ENCODE measurements at regions not wholly inside any gene's neighbourhood (a gene's known extent, or its start where the extent isn't known, plus 50 kb on each side); places are given as distances from the start of the nearest gene placed in this dataset.

GRCh38 chr22:49626361-49627216, 201.1 kb downstream of the BRD1 start:
- DNase-seq: no peak
- H4K91ac ChIP-seq (ENCODE audit: insufficient read depth, low read depth, low read length): no peak overlapping the region
- H2BK20ac ChIP-seq (ENCODE audit: low read depth, low read length): no peak overlapping the region
- no peak overlapping the region for H2BK120ac ChIP-seq (ENCODE audit: low read depth, low read length)
- H3K14ac ChIP-seq (replicated peaks; ENCODE audit: low read depth, low read length): no peak overlapping the region
- no peak overlapping the region for H2BK15ac ChIP-seq (ENCODE audit: low read depth, low read length)
- no peak overlapping the region for H3K9ac ChIP-seq (ENCODE audit: low read depth, low read length)
- no peak overlapping the region for H3K56ac ChIP-seq (ENCODE audit: extremely low read depth, insufficient read depth, low read length)
- no peaks in the 10 kb centered on the region for H3K36me3 ChIP-seq (ENCODE audit: control insufficient read depth, insufficient read depth, low read length)
- no TSS peak for BruUV-seq (replicated peaks)
- 20% methylated on average over 1 of the region's 20 CpGs; no CpG with 5 or more reads in 1 of the 2 experiments for WGBS, 2 experiments (ENCODE audit: extremely low coverage in 2 of 2, insufficient read length in 1 of 2)
- no peak overlapping the region for H2AK5ac ChIP-seq (ENCODE audit: low read depth, low read length)
- no peak overlapping the region for H3K4me2 ChIP-seq (ENCODE audit: low read depth, low read length)
- no peak overlapping the region for H2AFZ ChIP-seq (replicated peaks; ENCODE audit: low read length, poor library complexity)
- no peaks in the 10 kb centered on the region for H4K20me1 ChIP-seq (ENCODE audit: insufficient read depth, low read length)
- no peaks in the 10 kb centered on the region for H3K9me1 ChIP-seq (ENCODE audit: insufficient read depth, low read length)
- H3K23ac ChIP-seq (ENCODE audit: low read depth, low read length): no peak overlapping the region
- no peak overlapping the region for H4K5ac ChIP-seq (ENCODE audit: low read depth, low read length)
- no peaks in the 10 kb centered on the region for H3K4me1 ChIP-seq (ENCODE audit: control insufficient read depth, insufficient read depth, low read length)
- no peak overlapping the region for H2BK5ac ChIP-seq (ENCODE audit: low read depth, low read length, poor library complexity, severe bottlenecking)
- no peaks in the 10 kb centered on the region for H3K79me1 ChIP-seq (ENCODE audit: low read depth in 1 of 2, low read length in 2 of 2)
- no peak overlapping the region for H3K4me3 ChIP-seq (ENCODE audit: insufficient read depth, low read depth, low read length)
- H3K27ac ChIP-seq (ENCODE audit: insufficient read depth, low read length): no peak overlapping the region
- H4K8ac ChIP-seq (ENCODE audit: low read depth in 2 of 2, low read length in 2 of 2): no peak overlapping the region
- H3K27me3 ChIP-seq (ENCODE audit: control insufficient read depth, insufficient read depth, low read length): no peaks in the 10 kb centered on the region
- ChIA-PET CTCF (no interaction called here), POLR2A (ENCODE audit: unreplicated experiment) (no interaction called here)
- H2AK9ac ChIP-seq (replicated peaks; ENCODE audit: low read depth, low read length, poor library complexity): no peak overlapping the region
- H3K18ac ChIP-seq (ENCODE audit: low read depth, low read length): no peak overlapping the region
- in situ Hi-C loops (cut with MboI; ENCODE audit: low sequenced_read_pairs) (no loop called here), intact Hi-C loops (cut with micrococcal nuclease) (no loop called here), dilution Hi-C loops (cut with HindIII; ENCODE audit: low sequenced_read_pairs, unreplicated experiment) (no loop called here)
- TF ChIP-seq RFX5 (IDR thresholded peaks at IDR 0.05; ENCODE audit: low read depth, low read length) (no peak), MXI1 (IDR thresholded peaks at IDR 0.05; ENCODE audit: borderline replicate concordance, low read depth, low read length) (no peak), BHLHE40 (IDR thresholded peaks at IDR 0.05; ENCODE audit: low read depth, low read length) (no peak), CTCF (conservative IDR thresholded peaks at IDR 0.05; ENCODE audit: low read depth, low read length) (no peak), FOS (IDR thresholded peaks at IDR 0.05; ENCODE audit: low read depth, low read length) (no peak), MAZ (IDR thresholded peaks at IDR 0.05; ENCODE audit: borderline replicate concordance, low read depth, low read length) (no peak), CHD1 (IDR thresholded peaks at IDR 0.05; ENCODE audit: low read depth, low read length) (no peak)
- TF ChIP-seq, protein P1, sequence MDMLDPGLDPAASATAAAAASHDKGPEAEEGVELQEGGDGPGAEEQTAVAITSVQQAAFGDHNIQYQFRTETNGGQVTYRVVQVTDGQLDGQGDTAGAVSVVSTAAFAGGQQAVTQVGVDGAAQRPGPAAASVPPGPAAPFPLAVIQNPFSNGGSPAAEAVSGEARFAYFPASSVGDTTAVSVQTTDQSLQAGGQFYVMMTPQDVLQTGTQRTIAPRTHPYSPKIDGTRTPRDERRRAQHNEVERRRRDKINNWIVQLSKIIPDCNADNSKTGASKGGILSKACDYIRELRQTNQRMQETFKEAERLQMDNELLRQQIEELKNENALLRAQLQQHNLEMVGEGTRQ (IDR thresholded peaks at IDR 0.05; ENCODE audit: low read depth, low read length): no peak
- TF ChIP-seq, protein P2, sequence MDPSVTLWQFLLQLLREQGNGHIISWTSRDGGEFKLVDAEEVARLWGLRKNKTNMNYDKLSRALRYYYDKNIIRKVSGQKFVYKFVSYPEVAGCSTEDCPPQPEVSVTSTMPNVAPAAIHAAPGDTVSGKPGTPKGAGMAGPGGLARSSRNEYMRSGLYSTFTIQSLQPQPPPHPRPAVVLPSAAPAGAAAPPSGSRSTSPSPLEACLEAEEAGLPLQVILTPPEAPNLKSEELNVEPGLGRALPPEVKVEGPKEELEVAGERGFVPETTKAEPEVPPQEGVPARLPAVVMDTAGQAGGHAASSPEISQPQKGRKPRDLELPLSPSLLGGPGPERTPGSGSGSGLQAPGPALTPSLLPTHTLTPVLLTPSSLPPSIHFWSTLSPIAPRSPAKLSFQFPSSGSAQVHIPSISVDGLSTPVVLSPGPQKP (IDR thresholded peaks at IDR 0.05; ENCODE audit: borderline replicate concordance, low read depth, low read length): no peak
- no peak overlapping the region for H3K4ac ChIP-seq (ENCODE audit: low read depth, low read length)
- H3K9me3 ChIP-seq (ENCODE audit: control insufficient read depth, insufficient read depth, low read length): peaks cover 25% of the 10 kb centered on the region
- ATAC-seq (ENCODE audit: low read depth): no peak

Measured in IMR-90 (cell line).